Upper lobe of left lung (tissue), 6 donors: ENCODE measurements at regions not wholly inside any gene's neighbourhood (a gene's known extent, or its start where the extent isn't known, plus 50 kb on each side); places are given as distances from the start of the nearest gene placed in this dataset.

Experiments
- ATAC-seq, 2 donors: fragments of 200-7000 bp; cut with Tn5 transposase; one replicate each; pipeline ENCODE4 v1.9.1; 2022; ENCODE audit warnings: mild to moderate bottlenecking in 2 of 2, moderate library complexity in 2 of 2; ENCODE audit not compliant: low FRiP score in 2 of 2
- DNase-seq, 2 donors: peaks; one replicate each; pipeline ENCODE4 v3.0.0-alpha.2; 2019 to 2020
- H3K27ac ChIP-seq, 4 donors: fragments of 200-600 bp; sonication (generic); one replicate each; pipeline ENCODE4 v1.5.1; 2016 to 2019
- H3K27me3 ChIP-seq, 4 donors: fragments of 200-600 bp; sonication (generic); one replicate each; pipeline ENCODE4 v1.5.1; 2017 to 2019
- H3K36me3 ChIP-seq, 4 donors: fragments of 200-600 bp; sonication (generic); one replicate each; pipeline ENCODE4 v1.5.1; 2016 to 2019
- H3K4me1 ChIP-seq, 4 donors: fragments of 200-600 bp; sonication (generic); one replicate each; pipeline ENCODE4 v1.5.1; 2018 to 2019
- H3K4me3 ChIP-seq, 4 donors: fragments of 200-600 bp; sonication (generic); one replicate each; pipeline ENCODE4 v1.5.1; 2017 to 2019; ENCODE audit warnings: mild to moderate bottlenecking in 2 of 4, moderate library complexity in 1 of 4
- H3K9me3 ChIP-seq, 4 donors: fragments of 200-600 bp; sonication (generic); one replicate each; pipeline ENCODE4 v1.5.1; 2018 to 2019
- CTCF ChIP-seq, 6 experiments: fragments of 450-650 bp in 4 of 6; fragments of 200-600 bp in 2 of 6; sonication (generic) in 2 of 6; IDR thresholded peaks; one replicate each; pipeline ENCODE4 v1.5.1; 2016 to 2019; ENCODE audit warnings: antibody characterized with exemption in 6 of 6
- EP300 ChIP-seq, 4 donors: sonication (generic); formaldehyde crosslinking; IDR thresholded peaks; one replicate each; pipeline ENCODE4 v1.5.1; 2017; ENCODE audit warnings: antibody characterized with exemption in 4 of 4, control low read depth in 2 of 4
- POLR2A ChIP-seq, 4 donors: fragments of 450-650 bp; IDR thresholded peaks; one replicate each; pipeline ENCODE4 v1.5.1; 2016 to 2017; ENCODE audit warnings: antibody characterized with exemption in 4 of 4, mild to moderate bottlenecking in 2 of 4
- POLR2AphosphoS5 ChIP-seq, 2 donors: sonication (generic); formaldehyde crosslinking; IDR thresholded peaks; one replicate each; pipeline ENCODE4 v1.5.1; 2017; ENCODE audit warnings: antibody characterized with exemption in 2 of 2
- WGBS, 2 donors: methylation state at CpG; one replicate each; pipeline ENCODE4 v1.1.5; 2017 to 2018; 5-methylcytosine and 5-hydroxymethylcytosine counted together
- donor health status: DM: no; HTN: no; CAD: no; lungs with moderate emphysema.
- donor health status: DM: no; HTN: yes; CAD: no; lungs with severe emphysema.

GRCh38 chr4:40698733-40699132, 51.0 kb upstream of the NSUN7 start:
- no peaks in the 10 kb centered on the region for H3K9me3 ChIP-seq
- DNase-seq (no peak), ATAC-seq (no peak)
- no peaks in the 10 kb centered on the region for H3K36me3 ChIP-seq
- 94 to 100% methylated on average over 1 of the region's 1 CpG for WGBS, 2 donors
- TF ChIP-seq POLR2AphosphoS5 (IDR thresholded peaks at IDR 0.05) (no peak), CTCF (IDR thresholded peaks at IDR 0.05) (no peak), POLR2A (IDR thresholded peaks at IDR 0.05) (no peak), EP300 (IDR thresholded peaks at IDR 0.05) (no peak)
- no peak overlapping the region for H3K27ac ChIP-seq
- no peak overlapping the region for H3K4me3 ChIP-seq
- H3K27me3 ChIP-seq: no peaks in the 10 kb centered on the region
- H3K4me1 ChIP-seq: no peaks in the 10 kb centered on the region

- H3K4me3 ChIP-seq: no peak overlapping the region
- no peaks in the 10 kb centered on the region for H3K27me3 ChIP-seq
- no peaks in the 10 kb centered on the region for H3K36me3 ChIP-seq
- WGBS, 2 donors: 85 to 90% methylated on average over 5 of the region's 5 CpGs
- no peaks in the 10 kb centered on the region for H3K9me3 ChIP-seq
- DNase-seq: no peak
- H3K27ac ChIP-seq: no peak overlapping the region
- no peaks in the 10 kb centered on the region for H3K4me1 ChIP-seq
- TF ChIP-seq CTCF (IDR thresholded peaks at IDR 0.05) (no peak), POLR2A (IDR thresholded peaks at IDR 0.05) (no peak), POLR2AphosphoS5 (IDR thresholded peaks at IDR 0.05) (no peak), EP300 (IDR thresholded peaks at IDR 0.05) (no peak)
- no peak for ATAC-seq
Observed at GRCh38 chr4:40699648-40700047, 50.1 kb upstream of the NSUN7 start.
